ENCODE measurements at regions not wholly inside any gene's neighbourhood (a gene's known extent, or its start where the extent isn't known, plus 50 kb on each side); places are given as distances from the start of the nearest gene placed in this dataset.

- H3K27me3 ChIP-seq (ENCODE audit: control insufficient read depth in 2 of 2, insufficient read depth in 2 of 2, low read length in 2 of 2): no peaks in the 10 kb centered on the region
- dilution Hi-C loops (cut with MboI; ENCODE audit: extremely low pct_ligation_motif_present, low sequenced_read_pairs) (no loop called here), intact Hi-C loops (cut with micrococcal nuclease) (no loop called here)
- no peaks in the 10 kb centered on the region for H3K36me3 ChIP-seq (ENCODE audit: control insufficient read depth in 2 of 2, extremely low read depth in 1 of 2, insufficient read depth in 2 of 2, low read length in 2 of 2)
- CTCF ChIA-PET: no interaction called here
- no peak overlapping the region for H3K4me2 ChIP-seq (ENCODE audit: insufficient read depth, low read length)
- FAIRE-seq: no peak
- H4K20me1 ChIP-seq (replicated peaks; ENCODE audit: control insufficient read depth, extremely low read depth, insufficient read depth, low read length): no peaks in the 10 kb centered on the region
- H3K4me3 ChIP-seq (replicated peaks in 1 of 3; ENCODE audit: insufficient read depth in 1 of 3, low read depth in 1 of 3, low read length in 3 of 3): no peak overlapping the region
- H2AFZ ChIP-seq (ENCODE audit: low read depth, low read length): no peak overlapping the region
- no peak overlapping the region for H3K9ac ChIP-seq (replicated peaks; ENCODE audit: extremely low read depth, insufficient read depth, low read length)
- TF ChIP-seq MYC (IDR thresholded peaks at IDR 0.05; ENCODE audit: low read depth, low read length): no peak
- no peak for TF ChIP-seq POLR2AphosphoS5 (IDR thresholded peaks at IDR 0.05; ENCODE audit: insufficient read depth, low read depth, low read length)
- no peaks in the 10 kb centered on the region for H3K9me1 ChIP-seq (replicated peaks; ENCODE audit: control insufficient read depth, extremely low read depth, insufficient read depth, low read length)
- H3K9me3 ChIP-seq (replicated peaks; ENCODE audit: control insufficient read depth, insufficient read depth, low read length): no peaks in the 10 kb centered on the region
- BruUV-seq (replicated peaks): no TSS peak
- H3K4me1 ChIP-seq (ENCODE audit: control insufficient read depth, extremely low read depth, insufficient read depth, low read length): no peaks in the 10 kb centered on the region
- DNase-seq (ENCODE audit: low read depth, low spot score): no peak
- H3K79me2 ChIP-seq (ENCODE audit: control insufficient read depth, insufficient read depth, low read length): no peaks in the 10 kb centered on the region
- POLR2A ChIA-PET: no interaction called here
- H3K27ac ChIP-seq (ENCODE audit: insufficient read depth, low read depth, low read length): no peak overlapping the region
Observed at GRCh38 chr9:1775230-1775629, 239.9 kb upstream of the SMARCA2 start.

GRCh38 chr9:1776668-1777067, 238.5 kb upstream of the SMARCA2 start:
- Histone ChIP-seq H3K4me1 (ENCODE audit: control insufficient read depth, extremely low read depth, insufficient read depth, low read length) (no peaks in the 10 kb centered on the region), H2AFZ (ENCODE audit: low read depth, low read length) (no peak overlapping the region), H3K9me3 (replicated peaks; ENCODE audit: control insufficient read depth, insufficient read depth, low read length) (no peaks in the 10 kb centered on the region), H3K27me3 (ENCODE audit: control insufficient read depth in 2 of 2, insufficient read depth in 2 of 2, low read length in 2 of 2) (no peaks in the 10 kb centered on the region), H3K4me2 (ENCODE audit: insufficient read depth, low read length) (no peak overlapping the region), H3K4me3 (replicated peaks in 1 of 3; ENCODE audit: insufficient read depth in 1 of 3, low read depth in 1 of 3, low read length in 3 of 3) (no peak overlapping the region), H3K9me1 (replicated peaks; ENCODE audit: control insufficient read depth, extremely low read depth, insufficient read depth, low read length) (no peaks in the 10 kb centered on the region), H3K79me2 (ENCODE audit: control insufficient read depth, insufficient read depth, low read length) (no peaks in the 10 kb centered on the region), H3K9ac (replicated peaks; ENCODE audit: extremely low read depth, insufficient read depth, low read length) (no peak overlapping the region), H4K20me1 (replicated peaks; ENCODE audit: control insufficient read depth, extremely low read depth, insufficient read depth, low read length) (no peaks in the 10 kb centered on the region), H3K27ac (ENCODE audit: insufficient read depth, low read depth, low read length) (no peak overlapping the region), H3K36me3 (ENCODE audit: control insufficient read depth in 2 of 2, extremely low read depth in 1 of 2, insufficient read depth in 2 of 2, low read length in 2 of 2) (no peaks in the 10 kb centered on the region)
- dilution Hi-C loops (cut with MboI; ENCODE audit: extremely low pct_ligation_motif_present, low sequenced_read_pairs): no loop called here
- DNase-seq (ENCODE audit: low read depth, low spot score) (no peak), FAIRE-seq (no peak)
- TF ChIP-seq EZH2 (IDR thresholded peaks at IDR 0.05; ENCODE audit: borderline replicate concordance, low read depth, low read length, severe bottlenecking): no peak
- no peak for TF ChIP-seq POLR2A (IDR thresholded peaks at IDR 0.05; ENCODE audit: low read depth, low read length)
- TF ChIP-seq JUN (IDR thresholded peaks at IDR 0.05; ENCODE audit: borderline replicate concordance, insufficient read depth, insufficient read length, low read depth): no peak
- TF ChIP-seq FOS (IDR thresholded peaks at IDR 0.05; ENCODE audit: borderline replicate concordance, insufficient read depth, low read length): no peak
- TF ChIP-seq MAX (IDR thresholded peaks at IDR 0.05; ENCODE audit: insufficient read depth, insufficient read length): no peak
- no peak for TF ChIP-seq POLR2AphosphoS5 (IDR thresholded peaks at IDR 0.05; ENCODE audit: insufficient read depth, low read depth, low read length)
- TF ChIP-seq CTCF (IDR thresholded peaks at IDR 0.05; ENCODE audit: extremely low read depth in 1 of 2, insufficient read depth in 1 of 2, low read depth in 1 of 2, low read length in 2 of 2): no peak
- no peak for TF ChIP-seq MYC (IDR thresholded peaks at IDR 0.05; ENCODE audit: low read depth, low read length)
- no peak for TF ChIP-seq GATA2 (IDR thresholded peaks at IDR 0.05; ENCODE audit: insufficient read depth, insufficient read length, low read depth, low read length)
- CTCF ChIA-PET: no interaction called here
- intact Hi-C loops (cut with micrococcal nuclease): no loop called here
- POLR2A ChIA-PET: no interaction called here
- no TSS peak for BruUV-seq (replicated peaks)

All from endothelial cell of umbilical vein (primary cell).